Stimulated activated naive CD8-positive, alpha-beta T cell treated with anti-CD3 and anti-CD28 coated beads, Interleukin-15, amount 100 ng/mL, for 72 hours (primary cell): ENCODE measurements at regions not wholly inside any gene's neighbourhood (a gene's known extent, or its start where the extent isn't known, plus 50 kb on each side); places are given as distances from the start of the nearest gene placed in this dataset.

Experiments used
- ATAC-seq: fragments of 150-1000 bp; cut with Tn5 transposase; 2 replicates; pipeline ENCODE4 v1.10.0; 2021; ENCODE audit warnings: mild to moderate bottlenecking, moderate library complexity
- DNase-seq, 2 donors: peaks; one replicate each; pipeline ENCODE4 v3.0.0; 2021 to 2022
- H3K27ac Mint-ChIP-seq, 2 donors: one replicate each; pipeline ENCODE4 v1.8.0; 2022; ENCODE audit warnings: mild to moderate bottlenecking in 2 of 2, mixed read lengths in 2 of 2, moderate library complexity in 2 of 2
- H3K27me3 Mint-ChIP-seq: one replicate; pipeline ENCODE4 v1.8.0; 2022; ENCODE audit warnings: mixed read lengths
- H3K4me1 Mint-ChIP-seq: one replicate; pipeline ENCODE4 v1.8.0; 2022; ENCODE audit warnings: mild to moderate bottlenecking, mixed read lengths
- H3K4me3 Mint-ChIP-seq, 2 donors: one replicate each; pipeline ENCODE4 v1.8.0; 2022; ENCODE audit warnings: mild to moderate bottlenecking in 2 of 2, mixed read lengths in 2 of 2, moderate library complexity in 1 of 2
- H3K9me3 Mint-ChIP-seq, 2 donors: one replicate each; pipeline ENCODE4 v1.8.0; 2022; ENCODE audit warnings: mixed read lengths in 2 of 2

- DNase-seq (no peak), ATAC-seq (no peak)
- Mint-ChIP-seq H3K27ac (no peak overlapping the region), H3K9me3 (no peaks in the 10 kb centered on the region), H3K27me3 (no peaks in the 10 kb centered on the region), H3K4me1 (no peaks in the 10 kb centered on the region), H3K4me3 (no peak overlapping the region)
Measured at GRCh38 chr1:244106837-244107493, 55.9 kb downstream of the ZBTB18 start.

- no peaks in the 10 kb centered on the region for H3K9me3 Mint-ChIP-seq
- ATAC-seq: no peak
- H3K4me3 Mint-ChIP-seq: no peak overlapping the region
- no peaks in the 10 kb centered on the region for H3K27me3 Mint-ChIP-seq
- no peak overlapping the region for H3K27ac Mint-ChIP-seq
- DNase-seq: no peak
- no peaks in the 10 kb centered on the region for H3K4me1 Mint-ChIP-seq
Measured at GRCh38 chr1:244111027-244111426, 59.9 kb downstream of the ZBTB18 start.

- Mint-ChIP-seq H3K4me3 (no peak overlapping the region), H3K4me1 (no peaks in the 10 kb centered on the region), H3K27ac (no peak overlapping the region), H3K27me3 (no peaks in the 10 kb centered on the region), H3K9me3 (no peaks in the 10 kb centered on the region)
- DNase-seq (no peak), ATAC-seq (no peak)
Measured at GRCh38 chr1:244112041-244112440, 61.0 kb downstream of the ZBTB18 start.

- no peak overlapping the region for H3K27ac Mint-ChIP-seq
Measured at GRCh38 chr1:244112636-244113035, 61.6 kb downstream of the ZBTB18 start.

GRCh38 chr1:244113532-244114320 lies 62.6 kb downstream of the ZBTB18 start:
- H3K27ac Mint-ChIP-seq: no peak overlapping the region
- peaks cover 3% of the 10 kb centered on the region for H3K27me3 Mint-ChIP-seq
- H3K4me1 Mint-ChIP-seq: no peaks in the 10 kb centered on the region
- H3K9me3 Mint-ChIP-seq: no peaks in the 10 kb centered on the region
- ATAC-seq: no peak
- no peak for DNase-seq
- no peak overlapping the region for H3K4me3 Mint-ChIP-seq

More at GRCh38 chr1:244112636-244113035, 61.6 kb downstream of the ZBTB18 start:
- H3K27me3 Mint-ChIP-seq: no peaks in the 10 kb centered on the region
- no peaks in the 10 kb centered on the region for H3K9me3 Mint-ChIP-seq
- ATAC-seq (no peak), DNase-seq (no peak)
- H3K4me1 Mint-ChIP-seq: no peaks in the 10 kb centered on the region
- no peak overlapping the region for H3K4me3 Mint-ChIP-seq

- DNase-seq: no peak
- no peak for ATAC-seq
- H3K9me3 Mint-ChIP-seq: no peaks in the 10 kb centered on the region
- peaks cover 8% of the 10 kb centered on the region for H3K27me3 Mint-ChIP-seq
- no peak overlapping the region for H3K27ac Mint-ChIP-seq
- H3K4me3 Mint-ChIP-seq: no peak overlapping the region
- no peaks in the 10 kb centered on the region for H3K4me1 Mint-ChIP-seq
Measured at GRCh38 chr1:244114892-244115291, 63.8 kb downstream of the ZBTB18 start.

GRCh38 chr1:244116946-244117345 lies 65.9 kb downstream of the ZBTB18 start:
- Mint-ChIP-seq H3K9me3 (no peaks in the 10 kb centered on the region), H3K4me1 (no peaks in the 10 kb centered on the region), H3K4me3 (no peak overlapping the region), H3K27me3 (peaks cover 8% of the 10 kb centered on the region), H3K27ac (no peak overlapping the region)
- DNase-seq (no peak), ATAC-seq (no peak)

GRCh38 chr1:244118109-244118761 lies 67.2 kb downstream of the ZBTB18 start:
- no peaks in the 10 kb centered on the region for H3K9me3 Mint-ChIP-seq
- no peaks in the 10 kb centered on the region for H3K4me1 Mint-ChIP-seq
- DNase-seq (no peak), ATAC-seq (no peak)
- no peak overlapping the region for H3K4me3 Mint-ChIP-seq
- peaks cover 8% of the 10 kb centered on the region for H3K27me3 Mint-ChIP-seq
- no peak overlapping the region for H3K27ac Mint-ChIP-seq

GRCh38 chr1:244128591-244129383 lies 77.7 kb downstream of the ZBTB18 start:
- ATAC-seq: no peak
- H3K9me3 Mint-ChIP-seq: peaks cover 0 to 7% of the 10 kb centered on the region in 2 donors
- DNase-seq: no peak
- H3K27me3 Mint-ChIP-seq: no peaks in the 10 kb centered on the region
- peaks cover 7% of the 10 kb centered on the region for H3K4me1 Mint-ChIP-seq
- H3K4me3 Mint-ChIP-seq: no peak overlapping the region
- no peak overlapping the region for H3K27ac Mint-ChIP-seq

GRCh38 chr1:244137276-244137675 lies 86.2 kb downstream of the ZBTB18 start:
- H3K4me3 Mint-ChIP-seq: peak overlapping the region; percentile 67 to 69
- DNase-seq: no peak
- no peaks in the 10 kb centered on the region for H3K9me3 Mint-ChIP-seq
- H3K27me3 Mint-ChIP-seq: peaks cover 14% of the 10 kb centered on the region
- peaks cover 13% of the 10 kb centered on the region for H3K4me1 Mint-ChIP-seq
- no peak for ATAC-seq
- H3K27ac Mint-ChIP-seq: peak overlapping the region in 1 of 2 donors; percentile 78

- Mint-ChIP-seq H3K27me3 (peaks cover 14% of the 10 kb centered on the region), H3K4me3 (peak overlapping the region; percentile 67 to 69), H3K9me3 (no peaks in the 10 kb centered on the region), H3K4me1 (peaks cover 13% of the 10 kb centered on the region), H3K27ac (peak overlapping the region in 1 of 2 donors; percentile 78)
- ATAC-seq: no peak
- DNase-seq: no peak
Measured at GRCh38 chr1:244137725-244138124, 86.6 kb downstream of the ZBTB18 start.

- peaks cover 13% of the 10 kb centered on the region for H3K4me1 Mint-ChIP-seq
- ATAC-seq: no peak
- no peak for DNase-seq
- H3K27me3 Mint-ChIP-seq: peaks cover 14% of the 10 kb centered on the region
- peak overlapping the region in 1 of 2 donors; percentile 69 for H3K4me3 Mint-ChIP-seq
- no peaks in the 10 kb centered on the region for H3K9me3 Mint-ChIP-seq
- no peak overlapping the region for H3K27ac Mint-ChIP-seq
Measured at GRCh38 chr1:244138399-244138798, 87.3 kb downstream of the ZBTB18 start.

GRCh38 chr1:244139655-244140054 lies 88.6 kb downstream of the ZBTB18 start:
- no peak for DNase-seq
- Mint-ChIP-seq H3K4me1 (peaks cover 19% of the 10 kb centered on the region), H3K4me3 (no peak overlapping the region), H3K27ac (no peak overlapping the region), H3K27me3 (peaks cover 14% of the 10 kb centered on the region), H3K9me3 (no peaks in the 10 kb centered on the region)
- no peak for ATAC-seq

GRCh38 chr1:244140420-244140819 lies 89.3 kb downstream of the ZBTB18 start:
- DNase-seq (no peak), ATAC-seq (no peak)
- Mint-ChIP-seq H3K9me3 (no peaks in the 10 kb centered on the region), H3K4me3 (no peak overlapping the region), H3K27me3 (peaks cover 14% of the 10 kb centered on the region), H3K27ac (no peak overlapping the region), H3K4me1 (peaks cover 19% of the 10 kb centered on the region)

GRCh38 chr1:244144053-244144452 lies 93.0 kb downstream of the ZBTB18 start:
- Mint-ChIP-seq H3K4me3 (no peak overlapping the region), H3K9me3 (no peaks in the 10 kb centered on the region), H3K4me1 (peaks cover 6% of the 10 kb centered on the region), H3K27ac (no peak overlapping the region), H3K27me3 (peaks cover 13% of the 10 kb centered on the region)
- peak; percentile 56 for ATAC-seq
- no peak for DNase-seq
